Calu3 (cell line): ENCODE measurements at regions not wholly inside any gene's neighbourhood (a gene's known extent, or its start where the extent isn't known, plus 50 kb on each side); places are given as distances from the start of the nearest gene placed in this dataset.

ENCODE experiments used
- BruUV-seq: library from RNA; stranded (reverse); fragments of 400-500 nt; replicated peaks from 2 replicates; lab custom pipeline; 2021; lab: Mats Ljungman, UMichigan
- CTCF ChIA-PET: fragments of 300-600 bp; sonication (Branson Sonifier 250); formaldehyde crosslinking; loops from one replicate; lab custom pipeline; 2022; ENCODE audit warnings: antibody characterized with exemption; lab: Charles Lee
- DNase-seq: peaks from one replicate; pipeline ENCODE4 v3.0.0; 2022
- H3K27ac Mint-ChIP-seq: one replicate; pipeline ENCODE4 v1.8.0; 2022; ENCODE audit warnings: mixed read lengths; ENCODE audit not compliant: unreplicated experiment
- H3K27me3 Mint-ChIP-seq: one replicate; pipeline ENCODE4 v1.8.0; 2022; ENCODE audit warnings: mixed read lengths; ENCODE audit not compliant: unreplicated experiment
- H3K36me3 Mint-ChIP-seq: one replicate; pipeline ENCODE4 v1.8.0; 2022; ENCODE audit warnings: mild to moderate bottlenecking, moderate library complexity, mixed read lengths; ENCODE audit not compliant: insufficient read depth, unreplicated experiment
- H3K4me1 Mint-ChIP-seq: one replicate; pipeline ENCODE4 v1.8.0; 2022; ENCODE audit warnings: mild to moderate bottlenecking, low read depth, mixed read lengths; ENCODE audit not compliant: unreplicated experiment
- H3K4me3 Mint-ChIP-seq: one replicate; pipeline ENCODE4 v1.8.0; 2022; ENCODE audit warnings: mild to moderate bottlenecking, low read depth, moderate library complexity, mixed read lengths; ENCODE audit not compliant: unreplicated experiment
- H3K9me3 Mint-ChIP-seq: one replicate; pipeline ENCODE4 v1.8.0; 2022; ENCODE audit warnings: low read depth, mixed read lengths; ENCODE audit not compliant: unreplicated experiment
- CTCF ChIP-seq: fragments of 200-600 bp; IDR thresholded peaks from one replicate; pipeline ENCODE4 v1.8.0; 2022; ENCODE audit warnings: antibody characterized with exemption; ENCODE audit not compliant: unreplicated experiment
- intact Hi-C: fragments of 100-400 bp; cut with micrococcal nuclease; formaldehyde crosslinking; loops from one replicate; pipeline ENCODE4 v1.10.0; 2022; ENCODE audit not compliant: unreplicated experiment

GRCh38 chr21:35394634-35395369, 345.7 kb upstream of the RUNX1 start:
- Mint-ChIP-seq H3K4me3 (no peak overlapping the region), H3K36me3 (no peaks in the 10 kb centered on the region), H3K27ac (no peak overlapping the region), H3K9me3 (peaks cover 2% of the 10 kb centered on the region), H3K4me1 (peaks cover 23% of the 10 kb centered on the region), H3K27me3 (no peaks in the 10 kb centered on the region)
- DNase-seq: no peak
- no peak for TF ChIP-seq CTCF
- CTCF ChIA-PET: interaction anchor here (0.7 kb wide), 1 partner anchor 250 kb away, joined by 3 read pairs; no protein-coding TSS in a partner anchor
- BruUV-seq: no TSS peak
- intact Hi-C loops: no loop called here

- peaks cover 2% of the 10 kb centered on the region for H3K9me3 Mint-ChIP-seq
- H3K4me1 Mint-ChIP-seq: peaks cover 18% of the 10 kb centered on the region
- no peak for TF ChIP-seq CTCF
- intact Hi-C loops: no loop called here
- no peaks in the 10 kb centered on the region for H3K36me3 Mint-ChIP-seq
- no TSS peak for BruUV-seq
- CTCF ChIA-PET: no interaction called here
- H3K27ac Mint-ChIP-seq: no peak overlapping the region
- no peaks in the 10 kb centered on the region for H3K27me3 Mint-ChIP-seq
- no peak overlapping the region for H3K4me3 Mint-ChIP-seq
- DNase-seq: no peak
Observed at GRCh38 chr21:35394049-35394448, 344.9 kb upstream of the RUNX1 start.

GRCh38 chr21:35390013-35390776, 341.1 kb upstream of the RUNX1 start:
- H3K36me3 Mint-ChIP-seq: no peaks in the 10 kb centered on the region
- H3K27ac Mint-ChIP-seq: no peak overlapping the region
- no peaks in the 10 kb centered on the region for H3K27me3 Mint-ChIP-seq
- TF ChIP-seq CTCF: no peak
- H3K4me1 Mint-ChIP-seq: no peaks in the 10 kb centered on the region
- intact Hi-C loops: no loop called here
- DNase-seq: no peak
- H3K4me3 Mint-ChIP-seq: no peak overlapping the region
- BruUV-seq: no TSS peak
- peaks cover 7% of the 10 kb centered on the region for H3K9me3 Mint-ChIP-seq
- CTCF ChIA-PET: interaction anchor here (1.4 kb wide), 1 partner anchor 10 kb away, joined by 4 read pairs; no protein-coding TSS in a partner anchor

- intact Hi-C loops: no loop called here
- no peaks in the 10 kb centered on the region for H3K4me1 Mint-ChIP-seq
- H3K9me3 Mint-ChIP-seq: peaks cover 12% of the 10 kb centered on the region
- no TSS peak for BruUV-seq
- no peak for DNase-seq
- CTCF ChIA-PET: no interaction called here
- no peaks in the 10 kb centered on the region for H3K27me3 Mint-ChIP-seq
- TF ChIP-seq CTCF: no peak
- H3K36me3 Mint-ChIP-seq: no peaks in the 10 kb centered on the region
- no peak overlapping the region for H3K27ac Mint-ChIP-seq
- no peak overlapping the region for H3K4me3 Mint-ChIP-seq
Observed at GRCh38 chr21:35386491-35387079, 337.5 kb upstream of the RUNX1 start.
